ENCODE measurements at regions not wholly inside any gene's neighbourhood (a gene's known extent, or its start where the extent isn't known, plus 50 kb on each side); places are given as distances from the start of the nearest gene placed in this dataset.
A peak's percentile ranks its signal among the peaks of the same experiment; 100 is the strongest.

- Histone ChIP-seq H3K79me2 (ENCODE audit: control insufficient read depth, insufficient read depth, low read length) (no peaks in the 10 kb centered on the region), H2BK15ac (replicated peaks; ENCODE audit: low read depth) (no peak overlapping the region), H3K27me3 (ENCODE audit: insufficient read depth, low read length, poor library complexity) (peaks cover 5% of the 10 kb centered on the region), H2AK5ac (ENCODE audit: low read length) (no peak overlapping the region), H3K27ac (ENCODE audit: low read depth, low read length) (no peak overlapping the region), H4K5ac (ENCODE audit: low read length) (no peak overlapping the region), H3K4me1 (ENCODE audit: control insufficient read depth, low read depth, low read length) (no peaks in the 10 kb centered on the region), H3K4me3 (ENCODE audit: low read length) (no peak overlapping the region), H3K79me1 (ENCODE audit: low read length) (no peaks in the 10 kb centered on the region), H3K23ac (ENCODE audit: low read length) (no peak overlapping the region), H3K9ac (ENCODE audit: low read length) (no peak overlapping the region), H2BK120ac (ENCODE audit: low read depth, low read length) (no peak overlapping the region), H3K36me3 (ENCODE audit: control insufficient read depth, insufficient read depth, low read length) (no peaks in the 10 kb centered on the region), H3K4ac (ENCODE audit: low read depth, low read length) (no peak overlapping the region), H2BK5ac (ENCODE audit: low read length) (no peak overlapping the region), H3K4me2 (ENCODE audit: low read length) (no peak overlapping the region), H3K18ac (ENCODE audit: low read length) (no peak overlapping the region), H4K8ac (ENCODE audit: low read depth, low read length) (no peak overlapping the region), H3K56ac (ENCODE audit: low read length) (no peak overlapping the region)
- DNase-seq = peak; percentile 61
- WGBS (ENCODE audit: extremely low coverage, insufficient coverage, low lambda C conversion rate) = no CpG with 5 or more reads among the region's 7 CpGs
These were observed 76.2 kb upstream of the VPREB1 start for GRCh38 chr22:22168190-22168940.

GRCh38 chr22:22167791-22168189, 76.8 kb upstream of the VPREB1 start:
- no peak overlapping the region for H3K4me2 ChIP-seq (ENCODE audit: low read length)
- H3K18ac ChIP-seq (ENCODE audit: low read length) = no peak overlapping the region
- no peaks in the 10 kb centered on the region for H3K36me3 ChIP-seq (ENCODE audit: control insufficient read depth, insufficient read depth, low read length)
- no peak overlapping the region for H3K56ac ChIP-seq (ENCODE audit: low read length)
- H3K23ac ChIP-seq (ENCODE audit: low read length) = no peak overlapping the region
- no peak overlapping the region for H3K9ac ChIP-seq (ENCODE audit: low read length)
- no peak overlapping the region for H2AK5ac ChIP-seq (ENCODE audit: low read length)
- peaks cover 10% of the 10 kb centered on the region for H3K27me3 ChIP-seq (ENCODE audit: insufficient read depth, low read length, poor library complexity)
- no peak overlapping the region for H3K4ac ChIP-seq (ENCODE audit: low read depth, low read length)
- H4K5ac ChIP-seq (ENCODE audit: low read length) = no peak overlapping the region
- no peaks in the 10 kb centered on the region for H3K79me2 ChIP-seq (ENCODE audit: control insufficient read depth, insufficient read depth, low read length)
- no peaks in the 10 kb centered on the region for H3K4me1 ChIP-seq (ENCODE audit: control insufficient read depth, low read depth, low read length)
- no peak overlapping the region for H2BK120ac ChIP-seq (ENCODE audit: low read depth, low read length)
- no CpG with 5 or more reads among the region's 2 CpGs for WGBS (ENCODE audit: extremely low coverage, insufficient coverage, low lambda C conversion rate)
- H4K8ac ChIP-seq (ENCODE audit: low read depth, low read length) = no peak overlapping the region
- H3K79me1 ChIP-seq (ENCODE audit: low read length) = no peaks in the 10 kb centered on the region
- no peak for DNase-seq
- no peak overlapping the region for H3K4me3 ChIP-seq (ENCODE audit: low read length)
- no peak overlapping the region for H2BK15ac ChIP-seq (replicated peaks; ENCODE audit: low read depth)
- H2BK5ac ChIP-seq (ENCODE audit: low read length) = no peak overlapping the region
- H3K27ac ChIP-seq (ENCODE audit: low read depth, low read length) = no peak overlapping the region

DNA sequence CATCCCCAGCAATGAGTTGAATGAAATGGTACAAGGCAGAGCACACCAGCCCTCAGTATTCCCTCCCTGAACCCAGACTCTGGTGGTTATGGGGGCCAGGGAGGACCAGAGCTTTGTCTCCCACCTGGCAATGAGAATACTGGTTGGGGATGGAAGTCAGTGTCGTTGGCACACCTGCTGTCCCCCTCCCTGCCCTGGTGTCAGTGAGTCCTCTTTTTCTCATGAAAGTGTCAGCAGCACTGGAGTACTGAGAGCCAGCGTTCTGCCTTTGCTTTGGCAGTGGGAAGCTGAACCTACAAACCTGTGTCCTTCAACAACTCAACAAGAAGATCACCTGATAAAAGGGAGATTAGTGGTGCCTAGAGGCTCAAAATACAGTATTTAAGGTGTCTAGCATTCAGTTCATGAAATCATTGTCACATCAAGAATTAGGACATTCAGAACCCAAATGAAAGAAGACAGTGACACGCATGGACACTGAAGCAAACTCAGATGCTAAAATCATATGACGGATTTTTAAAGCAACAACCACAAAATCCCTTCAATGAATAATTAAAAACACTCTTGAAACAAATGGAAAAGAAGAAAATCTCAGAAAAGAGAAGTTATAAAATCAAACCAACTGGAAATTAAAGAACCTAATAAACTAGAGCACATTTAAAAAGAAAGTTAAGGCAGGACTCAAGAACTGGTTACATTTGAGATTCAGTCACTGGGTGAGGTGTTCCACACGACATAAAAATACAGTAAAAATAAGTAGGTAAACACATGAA, 77.5 kb upstream of the VPREB1 start:
- no peak overlapping the region for H2BK5ac ChIP-seq (ENCODE audit: low read length)
- no peak overlapping the region for H4K8ac ChIP-seq (ENCODE audit: low read depth, low read length)
- H3K4me1 ChIP-seq (ENCODE audit: control insufficient read depth, low read depth, low read length) = no peaks in the 10 kb centered on the region
- no peak overlapping the region for H4K5ac ChIP-seq (ENCODE audit: low read length)
- H3K79me1 ChIP-seq (ENCODE audit: low read length) = no peaks in the 10 kb centered on the region
- H3K79me2 ChIP-seq (ENCODE audit: control insufficient read depth, insufficient read depth, low read length) = no peaks in the 10 kb centered on the region
- DNase-seq = no peak
- no peak overlapping the region for H2BK15ac ChIP-seq (replicated peaks; ENCODE audit: low read depth)
- no peak overlapping the region for H3K4me2 ChIP-seq (ENCODE audit: low read length)
- H3K18ac ChIP-seq (ENCODE audit: low read length) = no peak overlapping the region
- no peak overlapping the region for H3K56ac ChIP-seq (ENCODE audit: low read length)
- H3K27me3 ChIP-seq (ENCODE audit: insufficient read depth, low read length, poor library complexity) = peaks cover 10% of the 10 kb centered on the region
- H3K4me3 ChIP-seq (ENCODE audit: low read length) = no peak overlapping the region
- H3K27ac ChIP-seq (ENCODE audit: low read depth, low read length) = no peak overlapping the region
- H3K4ac ChIP-seq (ENCODE audit: low read depth, low read length) = no peak overlapping the region
- no peak overlapping the region for H3K23ac ChIP-seq (ENCODE audit: low read length)
- no CpG with 5 or more reads among the region's 5 CpGs for WGBS (ENCODE audit: extremely low coverage, insufficient coverage, low lambda C conversion rate)
- H2AK5ac ChIP-seq (ENCODE audit: low read length) = no peak overlapping the region
- H3K36me3 ChIP-seq (ENCODE audit: control insufficient read depth, insufficient read depth, low read length) = no peaks in the 10 kb centered on the region
- no peak overlapping the region for H3K9ac ChIP-seq (ENCODE audit: low read length)
- H2BK120ac ChIP-seq (ENCODE audit: low read depth, low read length) = no peak overlapping the region

- H4K8ac ChIP-seq (ENCODE audit: low read depth, low read length) = no peak overlapping the region
- no peak overlapping the region for H2AK5ac ChIP-seq (ENCODE audit: low read length)
- no peak overlapping the region for H3K4me2 ChIP-seq (ENCODE audit: low read length)
- H3K56ac ChIP-seq (ENCODE audit: low read length) = no peak overlapping the region
- H4K5ac ChIP-seq (ENCODE audit: low read length) = no peak overlapping the region
- no peak overlapping the region for H3K4me3 ChIP-seq (ENCODE audit: low read length)
- no peak overlapping the region for H3K9ac ChIP-seq (ENCODE audit: low read length)
- H2BK120ac ChIP-seq (ENCODE audit: low read depth, low read length) = no peak overlapping the region
- no peak overlapping the region for H3K27ac ChIP-seq (ENCODE audit: low read depth, low read length)
- peaks cover 10% of the 10 kb centered on the region for H3K27me3 ChIP-seq (ENCODE audit: insufficient read depth, low read length, poor library complexity)
- H3K18ac ChIP-seq (ENCODE audit: low read length) = no peak overlapping the region
- H3K23ac ChIP-seq (ENCODE audit: low read length) = no peak overlapping the region
- WGBS (ENCODE audit: extremely low coverage, insufficient coverage, low lambda C conversion rate) = no CpG with 5 or more reads among the region's 6 CpGs
- H3K4ac ChIP-seq (ENCODE audit: low read depth, low read length) = no peak overlapping the region
- H3K79me1 ChIP-seq (ENCODE audit: low read length) = no peaks in the 10 kb centered on the region
- H3K79me2 ChIP-seq (ENCODE audit: control insufficient read depth, insufficient read depth, low read length) = no peaks in the 10 kb centered on the region
- no peaks in the 10 kb centered on the region for H3K4me1 ChIP-seq (ENCODE audit: control insufficient read depth, low read depth, low read length)
- H2BK15ac ChIP-seq (replicated peaks; ENCODE audit: low read depth) = no peak overlapping the region
- no peak overlapping the region for H2BK5ac ChIP-seq (ENCODE audit: low read length)
- no peaks in the 10 kb centered on the region for H3K36me3 ChIP-seq (ENCODE audit: control insufficient read depth, insufficient read depth, low read length)
- no peak for DNase-seq
These were observed 78.5 kb upstream of the VPREB1 start for GRCh38 chr22:22165936-22166710.

GRCh38 chr22:22164541-22165272, 79.9 kb upstream of the VPREB1 start:
- Histone ChIP-seq H3K4ac (ENCODE audit: low read depth, low read length) (no peak overlapping the region), H4K8ac (ENCODE audit: low read depth, low read length) (no peak overlapping the region), H2BK120ac (ENCODE audit: low read depth, low read length) (no peak overlapping the region), H3K36me3 (ENCODE audit: control insufficient read depth, insufficient read depth, low read length) (no peaks in the 10 kb centered on the region), H3K56ac (ENCODE audit: low read length) (no peak overlapping the region), H3K79me1 (ENCODE audit: low read length) (no peaks in the 10 kb centered on the region), H3K27me3 (ENCODE audit: insufficient read depth, low read length, poor library complexity) (peaks cover 12% of the 10 kb centered on the region), H3K27ac (ENCODE audit: low read depth, low read length) (no peak overlapping the region), H4K5ac (ENCODE audit: low read length) (no peak overlapping the region), H2BK5ac (ENCODE audit: low read length) (no peak overlapping the region), H3K4me1 (ENCODE audit: control insufficient read depth, low read depth, low read length) (no peaks in the 10 kb centered on the region), H2BK15ac (replicated peaks; ENCODE audit: low read depth) (no peak overlapping the region), H3K4me2 (ENCODE audit: low read length) (no peak overlapping the region), H2AK5ac (ENCODE audit: low read length) (no peak overlapping the region), H3K18ac (ENCODE audit: low read length) (no peak overlapping the region), H3K4me3 (ENCODE audit: low read length) (no peak overlapping the region), H3K9ac (ENCODE audit: low read length) (no peak overlapping the region), H3K79me2 (ENCODE audit: control insufficient read depth, insufficient read depth, low read length) (no peaks in the 10 kb centered on the region), H3K23ac (ENCODE audit: low read length) (no peak overlapping the region)
- peak; percentile 25 for DNase-seq
- no CpG with 5 or more reads among the region's 3 CpGs for WGBS (ENCODE audit: extremely low coverage, insufficient coverage, low lambda C conversion rate)
